Transverse colon (tissue), 3 donors: ENCODE measurements at regions not wholly inside any gene's neighbourhood (a gene's known extent, or its start where the extent isn't known, plus 50 kb on each side); places are given as distances from the start of the nearest gene placed in this dataset.

ENCODE experiments used
- CTCF ChIP-seq, 5 experiments: fragments of 200-600 bp in 3 of 5; fragments of 450-650 bp in 2 of 5; sonication (generic) in 3 of 5; IDR thresholded peaks; 1 replicate in 2 of 5; 2 replicates in 3 of 5; pipeline ENCODE4 v1.5.1; 2016 to 2017; ENCODE audit warnings: antibody characterized with exemption in 5 of 5, inconsistent platforms in 3 of 5, mild to moderate bottlenecking in 2 of 5, moderate library complexity in 1 of 5
- EP300 ChIP-seq: sonication (generic); formaldehyde crosslinking; IDR thresholded peaks from one replicate; pipeline ENCODE4 v1.6.1; 2017; ENCODE audit warnings: antibody characterized with exemption, low read depth

DNA sequence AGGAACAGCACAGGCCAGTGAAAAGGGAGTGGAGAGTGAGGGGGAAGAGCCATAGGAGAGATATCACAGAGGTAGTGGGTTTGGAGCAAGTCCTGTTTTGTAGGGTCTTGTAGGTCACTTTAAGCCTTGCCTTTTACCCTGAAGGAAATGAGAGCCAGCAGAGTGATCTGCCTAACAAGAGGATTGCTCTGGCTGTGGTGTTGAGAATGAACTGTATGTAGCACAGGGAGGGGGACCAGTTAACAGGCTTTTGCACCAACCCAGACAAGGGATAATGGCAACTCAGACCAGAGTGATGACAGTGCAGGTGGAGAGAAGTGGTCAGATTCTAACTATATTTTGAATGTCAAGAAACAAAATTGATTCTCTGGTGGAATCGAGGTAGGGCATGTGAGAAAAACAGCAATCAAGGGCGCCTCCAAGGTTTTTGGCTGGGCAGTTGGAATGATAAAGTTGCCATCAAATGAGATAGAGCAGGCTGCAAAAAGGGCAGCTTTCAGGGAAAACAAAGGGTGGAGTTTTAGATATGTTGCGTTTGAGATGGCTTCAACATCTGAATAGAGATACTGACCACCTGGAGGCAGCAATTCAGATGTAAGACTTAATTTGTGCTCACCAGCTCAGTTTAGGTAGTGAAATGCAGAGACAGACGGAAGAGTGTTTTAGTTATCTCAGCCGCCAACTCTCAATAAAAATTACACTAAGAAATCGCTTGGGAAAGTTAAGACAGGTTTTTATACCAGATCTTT is 134.4 kb upstream of the BTBD3 start:
- TF ChIP-seq CTCF (IDR thresholded peaks at IDR 0.05) (no peak), EP300 (no peak)
